GM21381 (cell line): ENCODE measurements at regions not wholly inside any gene's neighbourhood (a gene's known extent, or its start where the extent isn't known, plus 50 kb on each side); places are given as distances from the start of the nearest gene placed in this dataset.

ENCODE experiments used
- ATAC-seq: cut with Tn5 transposase; IDR thresholded peaks from one replicate; pipeline ENCODE4 v1.9.1; 2021; ENCODE audit warnings: mild to moderate bottlenecking, moderate library complexity; ENCODE audit not compliant: unreplicated experiment

DNA sequence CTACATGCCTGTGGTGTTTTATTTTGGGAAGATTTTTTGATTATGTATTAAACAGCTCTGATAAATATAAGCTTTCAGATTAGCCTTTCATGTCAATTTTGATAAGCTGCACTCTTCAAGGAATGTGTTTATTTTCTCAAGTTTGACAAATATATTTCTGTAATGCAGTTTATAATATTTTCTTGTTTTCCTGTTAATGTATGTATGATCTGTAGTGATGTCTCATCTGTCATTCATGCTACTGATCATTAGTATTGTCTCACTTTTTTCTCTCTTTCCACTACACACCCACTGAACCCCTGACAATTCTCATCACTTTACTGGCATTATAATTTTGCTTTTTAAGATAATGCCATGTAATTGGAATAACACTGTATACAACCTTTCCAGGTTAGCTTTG is 100.9 kb downstream of the TMEM18 start:
- no peak for ATAC-seq

DNA sequence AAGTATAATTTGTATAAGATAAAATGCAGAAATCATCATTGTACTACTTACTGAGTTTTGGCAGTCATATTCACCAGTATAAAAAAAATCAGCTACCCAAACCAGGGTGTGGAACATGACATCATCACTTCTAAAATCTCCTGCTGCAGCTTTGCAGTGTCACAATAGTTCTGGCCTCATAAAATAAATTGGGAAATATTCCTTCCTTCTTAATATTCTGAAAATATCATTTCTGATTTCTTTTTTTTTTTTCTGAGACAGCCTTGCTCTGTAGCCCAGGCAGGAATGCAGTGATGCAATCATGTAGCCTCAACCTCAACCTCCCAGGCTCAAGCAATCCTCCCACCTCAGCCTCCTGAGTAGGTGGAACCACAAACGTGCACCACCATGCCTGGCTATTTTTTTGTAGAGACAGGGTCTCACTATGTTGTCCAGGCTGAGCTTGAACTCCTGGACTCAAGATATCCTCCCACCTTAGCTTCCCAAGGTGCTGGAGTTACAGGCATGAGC is 101.4 kb downstream of the TMEM18 start:
- ATAC-seq, result no peak

DNA sequence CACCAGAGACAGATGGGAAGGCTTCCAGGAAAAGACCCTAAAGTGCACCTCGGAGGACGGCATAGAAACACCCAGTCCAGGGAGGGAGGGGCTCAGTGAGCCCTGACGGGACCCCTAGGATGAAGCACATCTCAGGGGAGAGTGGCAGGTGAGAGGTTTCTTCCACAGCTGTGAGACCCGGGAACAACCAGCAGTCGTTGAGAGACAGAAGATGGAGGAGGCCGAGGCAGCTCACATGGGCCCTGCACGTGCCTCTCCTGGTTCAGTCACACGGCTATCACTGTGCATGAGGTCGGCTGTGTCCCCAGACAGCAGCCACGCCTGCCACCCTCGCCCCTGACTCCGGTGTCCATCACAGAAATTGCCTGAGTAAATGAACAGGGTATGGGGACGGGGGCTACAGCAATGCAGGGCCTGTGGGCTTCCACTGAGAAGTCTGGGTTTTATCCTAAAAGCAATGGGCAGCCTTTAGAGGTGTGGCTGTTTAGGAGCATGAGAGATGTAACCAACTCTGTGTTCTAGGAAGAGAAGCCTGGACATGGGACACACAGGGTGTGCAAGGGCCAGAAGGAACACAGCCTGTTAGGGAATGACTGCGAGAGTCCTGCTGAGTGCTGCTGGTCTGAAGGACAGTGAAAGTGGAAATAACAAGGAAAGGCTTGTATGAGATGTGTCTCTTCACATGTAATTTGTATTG is 102.0 kb downstream of the TMEM18 start:
- no peak for ATAC-seq

DNA sequence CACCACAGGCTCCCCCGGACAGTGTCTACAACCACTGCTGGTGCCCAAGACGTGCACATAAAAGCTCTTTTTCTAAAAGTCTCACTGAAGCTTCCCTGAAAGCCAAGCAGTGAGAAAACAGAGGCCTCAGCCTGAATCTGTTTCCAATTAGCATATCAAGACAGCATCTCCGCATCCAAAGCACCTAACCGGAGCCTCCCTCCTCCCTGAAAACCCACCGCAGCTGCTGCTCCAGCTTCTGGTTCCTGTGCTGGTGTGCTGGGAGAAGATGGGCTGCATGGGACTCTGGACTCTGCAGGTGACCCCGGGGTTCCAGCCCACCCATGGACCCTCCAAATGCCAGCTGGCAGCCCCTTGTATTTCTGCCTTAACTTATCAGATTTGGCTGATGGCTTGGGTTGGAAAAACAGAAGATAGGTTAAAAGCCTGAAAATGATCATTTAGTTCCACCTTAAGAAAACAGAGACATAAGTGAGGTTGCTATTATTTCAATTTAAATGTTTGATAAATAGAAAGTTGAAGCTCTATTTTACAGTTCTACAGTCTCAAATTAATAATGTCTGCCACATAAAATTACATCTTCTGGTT is 103.3 kb downstream of the TMEM18 start:
- ATAC-seq, result no peak

DNA sequence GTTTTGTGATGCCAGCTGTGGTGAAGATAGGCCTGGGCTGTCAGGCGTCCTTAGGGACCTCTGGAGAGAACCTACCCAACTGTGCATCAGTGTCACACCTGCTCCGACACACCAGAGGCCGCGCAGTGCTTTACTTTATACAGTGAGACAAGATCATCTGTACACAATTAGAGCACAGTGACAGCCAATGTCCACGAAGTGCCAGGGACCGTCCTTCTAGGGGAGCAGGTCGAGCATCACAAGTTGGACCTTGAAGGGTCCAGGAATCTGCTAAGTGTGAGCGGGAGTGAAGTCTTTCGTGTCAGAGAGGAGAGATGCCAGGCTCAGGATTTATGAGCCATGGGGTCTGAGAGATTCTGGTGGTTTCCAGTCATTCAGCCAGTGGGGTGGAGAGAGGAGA is 104.2 kb downstream of the TMEM18 start:
- ATAC-seq, result no peak

DNA sequence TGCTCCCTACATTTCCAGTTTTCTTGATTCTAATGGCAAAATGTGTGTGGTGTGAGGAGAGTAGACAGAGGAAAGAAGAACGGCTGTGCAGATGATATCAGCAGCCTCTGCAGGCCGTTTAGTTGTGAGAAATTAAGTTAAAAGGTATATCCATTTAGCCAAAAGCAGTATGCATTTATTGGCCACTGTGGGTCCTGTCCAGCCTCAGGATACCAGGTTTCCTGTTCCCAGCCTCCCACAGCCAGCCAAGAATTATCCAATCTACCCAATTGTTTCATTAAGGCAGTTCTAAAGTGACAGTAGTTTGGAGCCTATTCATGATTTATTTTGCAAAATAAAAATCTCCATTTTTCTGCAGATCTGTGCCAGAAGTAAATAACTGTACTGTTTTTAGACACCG is 107.5 kb downstream of the TMEM18 start:
- no peak for ATAC-seq

DNA sequence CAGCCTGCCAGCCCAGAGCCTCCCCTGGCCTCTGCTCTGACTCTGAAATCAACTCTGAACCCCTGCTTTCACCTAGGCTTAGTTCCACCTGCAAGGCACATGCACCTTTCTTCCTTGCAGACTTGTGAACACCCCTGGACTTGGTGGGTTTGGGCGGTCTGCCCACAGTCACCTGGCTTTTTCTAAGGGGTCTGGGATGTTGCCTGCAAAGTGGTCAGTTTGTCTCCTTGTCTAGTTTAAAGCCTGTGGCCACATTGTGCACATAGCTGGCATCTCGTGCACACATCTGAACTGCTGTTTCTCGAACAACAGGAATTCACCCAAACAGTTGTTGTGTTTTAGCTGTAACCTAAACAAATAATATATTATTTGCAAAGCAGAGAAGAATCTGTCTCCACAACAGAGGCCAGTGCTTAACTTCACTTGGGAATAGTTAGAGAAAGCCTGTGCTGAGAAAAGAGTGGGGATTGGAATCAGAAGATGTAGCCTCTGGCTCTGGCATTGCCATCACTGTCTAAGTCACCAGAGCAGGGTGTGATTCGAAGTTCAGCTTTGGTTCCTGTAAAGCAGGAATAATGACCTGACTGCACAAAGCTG is 108.5 kb downstream of the TMEM18 start:
- ATAC-seq, result no peak

DNA sequence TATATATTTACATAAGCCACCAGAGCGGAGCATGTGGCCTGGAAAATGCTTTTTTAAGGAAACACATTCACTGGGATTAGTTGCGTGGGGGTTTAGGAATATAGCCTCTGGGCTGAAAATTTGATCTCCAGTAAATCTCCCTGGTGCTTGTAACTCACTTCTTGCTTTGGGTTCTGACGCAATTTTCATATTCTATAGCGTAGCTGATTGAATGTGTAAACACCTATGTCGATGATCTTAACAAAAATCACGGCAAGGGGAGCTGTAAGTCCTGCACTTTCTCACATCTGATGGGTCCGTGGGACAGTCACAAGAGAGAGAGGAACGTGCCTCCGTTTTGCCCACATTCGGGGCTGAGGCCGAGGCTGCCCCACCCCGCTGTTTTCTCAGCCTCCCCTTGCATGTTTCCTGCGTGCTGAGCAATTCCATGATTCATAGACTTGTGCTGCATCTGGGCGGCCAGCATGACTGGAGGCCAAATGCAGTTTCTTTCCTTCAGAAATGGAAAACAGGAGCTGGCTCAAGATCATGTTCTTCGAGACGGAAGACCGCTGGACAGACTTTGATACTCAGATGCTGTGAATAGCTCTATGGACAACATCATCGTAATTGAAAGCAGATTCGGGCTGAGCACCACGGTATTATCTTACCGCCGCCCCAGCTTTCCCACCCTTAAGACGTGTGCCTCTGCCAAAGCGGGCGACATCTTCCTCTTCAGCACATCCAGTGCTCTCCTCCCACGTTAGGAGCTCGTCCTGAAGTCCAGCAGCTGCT is 109.2 kb downstream of the TMEM18 start:
- no peak for ATAC-seq

DNA sequence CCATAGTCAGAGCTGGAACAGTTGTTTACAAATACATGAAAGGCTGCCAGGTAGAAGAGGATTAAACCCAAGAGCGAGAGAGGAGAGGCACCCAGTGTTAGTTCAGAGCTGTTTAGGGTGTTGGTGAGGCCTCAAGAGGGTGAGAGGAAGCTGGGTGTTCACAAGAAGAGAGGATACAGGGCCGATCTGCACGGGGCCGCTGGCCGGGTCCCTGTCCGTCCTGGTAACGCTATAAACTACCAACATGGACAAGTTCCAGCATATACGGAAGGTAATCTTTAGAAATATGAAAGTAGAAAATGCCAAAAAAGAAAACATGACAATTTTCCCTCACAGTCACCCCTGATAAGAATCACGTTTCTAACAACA is 109.7 kb downstream of the TMEM18 start:
- ATAC-seq, result no peak

DNA sequence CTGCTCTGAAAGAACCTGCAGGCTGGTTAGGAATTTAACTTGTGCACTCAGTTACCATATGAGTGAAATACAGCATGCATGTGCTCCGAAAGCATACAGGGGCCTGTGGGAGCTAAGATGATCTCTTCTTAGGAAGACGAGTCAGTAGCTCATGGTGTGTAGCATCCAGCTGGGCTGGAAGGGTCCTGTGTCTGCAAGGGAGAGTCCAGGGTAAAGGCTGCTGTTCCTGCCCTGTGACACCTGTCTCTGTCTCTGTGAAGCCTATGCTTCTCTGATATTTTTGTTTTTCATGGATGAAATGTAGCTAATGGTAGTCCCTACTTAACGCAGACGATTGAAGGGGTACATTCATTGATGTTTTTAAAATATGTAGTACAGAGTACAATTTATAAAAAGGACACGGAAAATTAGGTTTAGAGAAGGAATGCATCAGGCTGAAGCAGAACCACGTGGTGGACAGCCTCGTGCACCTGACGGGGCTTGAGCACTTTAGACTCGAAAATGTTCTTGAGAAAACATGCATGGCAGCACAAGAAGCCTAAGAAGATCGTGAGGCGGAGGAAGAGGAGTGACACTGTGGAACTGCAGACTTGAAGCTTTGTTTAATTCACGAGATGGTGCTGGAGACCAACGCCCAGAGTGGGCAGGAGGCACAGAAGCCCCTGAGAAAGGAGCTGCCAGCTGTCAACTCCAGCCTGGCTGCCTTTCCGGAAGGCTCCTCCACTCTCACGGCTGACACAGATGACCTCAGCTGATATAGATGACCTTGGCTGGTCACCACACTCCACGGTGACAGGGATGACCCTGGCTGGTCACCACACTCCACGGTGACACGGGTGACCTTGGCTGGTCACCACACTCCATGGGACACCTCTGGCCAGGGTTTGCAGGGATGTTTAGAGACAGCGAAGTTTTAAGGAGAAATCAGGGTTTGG is 110.6 kb downstream of the TMEM18 start:
- no peak for ATAC-seq

DNA sequence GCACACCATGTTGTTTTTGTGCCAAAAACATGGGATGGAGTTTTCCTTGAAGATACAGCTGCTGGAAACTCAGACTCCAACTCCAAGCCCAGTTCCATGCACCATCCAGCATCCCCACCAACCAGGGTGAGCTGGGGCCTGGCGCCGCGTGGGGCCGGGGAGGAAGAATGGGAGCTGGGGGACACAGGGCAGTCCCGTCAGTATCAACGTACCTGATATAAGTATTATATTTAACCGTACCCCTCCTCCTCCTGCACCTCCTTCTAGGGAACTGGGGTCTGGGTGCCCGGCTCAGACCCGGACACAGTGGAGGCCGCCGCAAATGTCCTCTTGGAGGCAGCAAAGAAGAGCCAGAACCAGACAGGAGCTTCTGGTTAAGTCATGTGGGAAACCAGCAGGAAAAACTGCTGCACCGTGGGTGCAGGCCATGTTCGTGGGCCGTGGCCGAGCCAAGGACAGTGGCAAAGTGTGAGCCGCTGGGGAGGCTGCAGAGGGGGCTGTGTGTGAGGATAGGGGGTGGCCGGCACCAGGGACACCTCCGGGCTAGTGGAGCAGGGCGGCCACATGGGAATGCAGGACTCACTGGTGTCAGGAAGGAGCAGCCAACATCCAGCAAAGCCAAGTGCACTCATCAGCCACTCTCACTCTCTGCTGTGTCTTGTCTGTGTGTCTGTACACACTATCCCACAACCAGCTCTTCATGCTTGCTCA is 112.6 kb downstream of the TMEM18 start:
- no peak for ATAC-seq

DNA sequence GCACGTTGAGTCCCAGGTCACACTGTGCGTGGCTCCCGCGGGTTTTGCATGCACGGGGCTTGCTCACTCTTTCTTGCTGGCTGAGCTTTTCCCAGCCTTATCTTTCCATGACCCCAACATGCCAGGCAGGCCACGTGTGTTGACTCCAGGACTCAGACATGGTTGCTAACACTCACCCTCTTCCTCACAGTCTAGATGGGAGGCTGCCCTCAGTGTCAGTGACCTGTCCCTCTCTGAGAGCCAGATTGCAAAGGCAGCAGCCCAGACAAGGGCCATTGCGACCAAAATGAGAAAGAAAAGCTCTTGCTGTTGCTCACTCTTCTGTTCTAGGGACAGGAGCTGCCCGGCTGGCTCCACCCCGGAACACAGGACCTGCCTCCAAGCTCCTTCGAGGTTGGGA is 113.7 kb downstream of the TMEM18 start:
- ATAC-seq, result no peak

DNA sequence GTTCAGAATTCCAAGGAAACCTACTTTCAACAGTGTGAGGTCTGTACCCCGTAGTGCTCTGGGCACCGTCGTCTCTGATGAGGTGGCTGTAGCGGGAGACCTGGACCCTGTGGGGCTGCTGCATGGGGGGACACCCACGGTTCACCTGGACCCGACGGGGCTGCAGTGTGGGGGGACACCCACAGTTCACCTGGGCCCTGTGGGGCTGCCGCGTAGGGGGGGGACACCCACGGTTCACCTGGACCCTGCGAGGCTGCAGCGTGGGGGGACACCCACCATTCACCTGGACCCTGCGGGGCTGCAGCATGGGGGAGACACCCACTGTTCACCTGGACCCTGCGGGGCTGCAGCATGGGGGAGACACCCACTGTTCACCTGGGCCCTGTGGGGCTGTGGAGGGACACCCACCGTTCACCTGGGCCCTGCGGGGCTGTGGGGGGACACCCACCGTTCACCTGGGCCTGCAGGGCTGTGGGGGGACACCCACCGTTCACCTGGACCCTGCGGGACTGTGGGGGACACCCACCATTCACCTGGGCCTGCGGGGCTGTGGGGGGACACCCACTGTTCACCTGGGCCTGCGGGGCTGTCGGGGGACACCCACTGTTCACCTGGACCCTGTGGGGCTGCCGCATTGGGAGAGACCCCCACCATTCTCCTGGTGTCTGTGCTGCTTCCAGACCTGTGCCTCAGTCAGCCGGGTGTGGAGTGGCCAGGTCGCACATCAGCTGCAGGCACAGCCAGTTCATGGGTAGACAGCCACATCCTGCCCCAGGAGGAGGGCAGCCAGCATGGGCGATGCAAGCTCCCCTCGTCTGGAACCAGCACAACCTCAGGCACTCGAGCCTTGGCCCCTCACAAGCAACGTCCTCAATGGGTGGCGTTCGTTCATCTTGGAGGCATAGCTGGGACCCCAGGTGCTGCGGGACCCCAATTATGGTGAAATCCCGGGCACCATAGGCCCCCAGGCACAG is 114.5 kb downstream of the TMEM18 start:
- no peak for ATAC-seq

DNA sequence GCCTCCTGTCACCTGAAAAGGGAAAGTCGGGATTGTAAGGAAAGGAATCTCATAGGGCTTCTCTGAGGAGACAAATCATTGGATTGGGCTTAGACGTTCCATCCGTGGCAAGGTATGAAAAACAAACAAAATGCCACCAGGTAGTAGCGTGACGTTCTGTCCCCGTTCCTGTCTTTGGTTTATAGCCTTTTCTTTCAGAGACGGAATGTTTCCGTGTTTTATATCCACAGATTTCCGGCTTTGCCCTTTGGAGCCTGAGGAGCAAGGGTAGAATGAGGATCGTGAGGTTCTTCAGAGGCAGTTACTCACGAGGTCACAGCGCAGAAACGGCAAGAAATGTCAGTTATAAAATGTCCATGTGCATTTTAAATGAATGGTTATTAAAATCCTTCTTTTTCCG is 118.3 kb downstream of the TMEM18 start:
- ATAC-seq, result no peak

DNA sequence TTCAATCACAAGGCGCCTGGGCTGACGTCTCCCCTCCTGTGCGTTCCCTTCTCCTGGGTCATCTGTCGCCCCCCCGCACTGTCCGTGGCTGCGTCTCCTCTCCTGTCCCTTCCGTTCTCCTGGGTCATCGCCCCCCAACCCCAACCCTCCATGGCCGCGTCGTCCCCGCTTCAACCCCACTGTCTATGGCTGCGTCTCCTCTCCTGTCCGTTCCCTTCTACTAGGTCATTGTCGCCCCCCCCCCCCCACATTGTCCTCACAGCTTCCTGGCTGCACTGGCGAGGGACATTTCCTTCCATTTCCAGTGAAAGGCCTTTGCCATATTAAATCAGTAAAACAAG is 118.9 kb downstream of the TMEM18 start:
- no peak for ATAC-seq

DNA sequence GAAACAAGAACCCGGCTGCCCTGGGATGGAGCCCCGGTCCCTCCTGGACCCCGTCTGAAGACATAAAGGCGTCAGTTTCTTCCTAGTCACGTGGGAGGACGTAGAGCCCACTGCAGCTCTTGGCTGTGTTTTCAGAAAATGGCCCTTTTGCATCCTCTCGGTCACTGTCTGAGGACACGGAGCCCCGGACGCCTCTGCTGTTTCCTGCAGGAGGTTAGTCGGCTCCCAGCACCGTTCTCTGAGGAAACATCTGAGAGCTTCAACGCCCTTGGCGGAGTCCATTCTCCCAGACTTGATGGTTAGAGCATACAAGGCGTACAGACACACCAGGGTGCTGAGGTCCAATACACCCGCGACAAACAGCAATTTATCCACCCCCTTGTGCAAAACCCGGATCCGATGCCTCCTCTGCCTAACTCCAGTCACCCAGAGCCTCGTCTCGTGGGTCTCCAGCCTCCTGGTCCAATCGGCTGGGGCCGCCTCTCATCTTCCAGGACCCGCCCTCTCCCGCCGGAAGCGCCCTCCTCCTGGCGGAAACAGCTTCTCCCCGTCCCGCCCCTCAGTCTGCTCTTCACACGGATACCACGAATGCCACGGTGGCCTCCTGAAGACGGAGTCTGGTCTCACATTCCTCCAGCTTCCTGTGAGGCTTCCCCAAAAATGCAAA is 119.4 kb downstream of the TMEM18 start:
- no peak for ATAC-seq

DNA sequence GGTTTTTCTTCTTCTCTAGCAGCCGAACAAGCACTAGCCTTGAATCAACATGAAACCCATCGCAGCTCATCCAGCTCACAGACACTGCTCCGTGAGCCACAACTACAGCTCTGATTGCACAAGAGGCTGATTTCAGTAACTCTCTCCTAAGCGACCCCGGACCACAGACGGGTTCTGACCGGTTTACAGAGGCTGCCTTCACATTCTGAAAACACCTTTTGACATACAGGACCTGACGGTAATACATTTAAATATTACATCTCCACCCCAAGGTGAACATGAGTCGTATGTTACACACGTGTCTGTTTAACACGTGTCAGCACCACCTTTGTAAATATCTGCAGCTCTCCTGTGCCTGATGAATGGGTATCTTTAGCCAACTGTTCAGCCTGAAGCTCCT is 120.7 kb downstream of the TMEM18 start:
- no peak for ATAC-seq

DNA sequence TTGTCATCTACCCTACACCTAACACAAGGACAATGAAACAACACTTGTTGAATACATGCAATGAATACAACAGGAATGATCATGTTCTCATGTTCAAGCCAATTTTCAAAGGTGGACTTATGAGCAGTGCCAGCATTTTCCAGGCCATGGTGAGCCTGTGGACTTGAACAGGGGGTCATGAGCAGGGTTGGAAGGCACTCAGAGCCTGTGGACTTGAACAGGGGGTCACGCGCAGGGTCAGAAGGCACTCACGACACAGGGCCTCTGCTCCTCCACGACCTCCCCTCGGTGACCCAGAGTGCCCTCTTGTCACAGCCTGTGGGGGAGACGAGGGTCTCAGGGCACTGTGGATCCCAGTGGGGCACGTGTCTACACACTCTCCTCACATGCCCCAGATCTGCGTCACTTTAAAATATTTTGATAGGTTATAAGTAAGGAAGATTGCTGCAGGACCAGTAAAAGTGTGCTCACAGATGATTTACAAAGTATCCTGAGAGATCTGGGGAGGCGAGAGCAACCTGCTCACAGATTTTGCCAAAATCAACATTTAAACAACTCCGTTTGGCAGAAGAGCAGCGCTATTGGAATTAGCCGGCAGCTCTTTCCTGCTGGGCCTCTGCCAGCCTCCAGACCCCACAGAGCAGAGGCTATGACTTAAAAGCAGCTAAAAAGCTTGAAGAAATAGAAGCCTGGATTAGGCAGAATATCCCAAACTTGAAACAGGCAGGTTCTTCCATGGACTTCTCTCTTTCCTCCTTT is 121.9 kb downstream of the TMEM18 start:
- ATAC-seq, result no peak
